ENCODE measurements at regions not wholly inside any gene's neighbourhood (a gene's known extent, or its start where the extent isn't known, plus 50 kb on each side); places are given as distances from the start of the nearest gene placed in this dataset.

DNA sequence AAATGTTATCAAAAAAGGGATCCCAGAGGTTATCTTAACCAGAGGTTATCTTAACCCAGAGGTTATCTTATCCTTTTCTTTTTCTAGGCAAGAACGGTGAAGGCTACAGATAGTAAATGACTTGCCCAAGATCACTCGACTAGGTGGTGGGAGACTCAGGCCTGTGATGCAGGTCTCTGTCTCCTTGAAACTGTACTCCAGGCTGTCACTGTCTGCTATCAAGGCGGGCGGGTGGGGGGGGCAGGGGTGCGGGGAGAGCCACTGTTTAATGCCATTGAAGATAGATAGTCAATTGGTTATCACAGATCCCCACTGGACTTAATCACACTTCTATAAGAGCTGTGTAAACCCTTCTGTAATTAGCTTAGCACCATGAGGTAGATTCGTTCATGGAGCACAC, 315.9 kb upstream of the TCF4 start:
- DNase-seq (ENCODE audit: low read depth in 1 of 2, low spot score in 2 of 2) (no peak), FAIRE-seq (no peak)
- Histone ChIP-seq H4K20me1 (replicated peaks in 1 of 2; ENCODE audit: control insufficient read depth in 1 of 2, insufficient read depth in 2 of 2, low read length in 2 of 2) (no peaks in the 10 kb centered on the region), H4K5ac (ENCODE audit: insufficient read length, low read depth, low read length) (no peak overlapping the region), H3K9ac (replicated peaks in 1 of 4; ENCODE audit: extremely low read depth in 1 of 4, low read depth in 3 of 4, low read length in 3 of 4) (no peak overlapping the region), H2AFZ (ENCODE audit: low read length) (no peak overlapping the region), H2BK20ac (ENCODE audit: low read length) (no peak overlapping the region), H3K23ac (ENCODE audit: insufficient read length) (no peak overlapping the region), H2BK5ac (ENCODE audit: low read depth, low read length) (no peak overlapping the region), H3K36me3 (ENCODE audit: control insufficient read depth in 2 of 4, insufficient read depth in 4 of 4, low read length in 3 of 4) (no peaks in the 10 kb centered on the region), H2BK120ac (replicated peaks; ENCODE audit: low read depth, low read length) (no peak overlapping the region), H2BK12ac (ENCODE audit: low read depth, low read length) (no peak overlapping the region), H3K79me1 (ENCODE audit: low read depth, low read length) (no peaks in the 10 kb centered on the region), H3K79me2 (ENCODE audit: control insufficient read depth in 1 of 2, insufficient read depth in 2 of 2, low read length in 2 of 2) (no peaks in the 10 kb centered on the region), H4K91ac (replicated peaks; ENCODE audit: insufficient read length, low read length) (no peak overlapping the region), H4K8ac (ENCODE audit: extremely low read depth, insufficient read depth, low read length) (no peak overlapping the region), H3K4ac (replicated peaks; ENCODE audit: insufficient read length, low read depth, low read length) (no peak overlapping the region), H3K27me3 (replicated peaks in 1 of 4; ENCODE audit: control insufficient read depth in 3 of 4, extremely low read depth in 1 of 4, insufficient read depth in 3 of 4, low read length in 3 of 4) (no peaks in the 10 kb centered on the region), H3K18ac (ENCODE audit: extremely low read depth, low read length) (no peak overlapping the region), H3K27ac (ENCODE audit: low read depth, low read length) (no peak overlapping the region), H3K4me3 (ENCODE audit: extremely low read depth in 1 of 4, insufficient read depth in 2 of 4, low read depth in 3 of 4, low read length in 4 of 4) (no peak overlapping the region), H2AK5ac (ENCODE audit: low read depth, low read length) (no peak overlapping the region), H3K4me1 (replicated peaks in 1 of 4; ENCODE audit: control insufficient read depth in 3 of 4, insufficient read depth in 4 of 4, low read length in 3 of 4) (peaks cover 0 to 3% (median 0%) of the 10 kb centered on the region in 4 experiments; a peak in 1 of 7 replicates), H3K23me2 (ENCODE audit: low read depth, low read length) (no peaks in the 10 kb centered on the region), H3K14ac (ENCODE audit: insufficient read length) (no peak overlapping the region), H3K4me2 (ENCODE audit: insufficient read depth in 1 of 2, low read depth in 2 of 2, low read length in 2 of 2) (no peak overlapping the region), H2BK15ac (ENCODE audit: low read length) (no peak overlapping the region), H3K9me3 (ENCODE audit: insufficient read depth in 2 of 2, low read depth in 1 of 2, low read length in 1 of 2) (no peaks in the 10 kb centered on the region), H3K56ac (replicated peaks; ENCODE audit: insufficient read length, low read depth, low read length) (no peak overlapping the region)
- CTCF ChIA-PET (ENCODE audit: partially characterized antibody): interaction anchor here (1.1 to 1.3 kb wide), 4 partner anchors 9 to 211 kb away, joined by 3 to 7 read pairs (median 4); no protein-coding TSS in a partner anchor
- no peak for TF ChIP-seq RFX5 (IDR thresholded peaks at IDR 0.05; ENCODE audit: borderline replicate concordance, low read depth, low read length)
- WGBS, 2 experiments (ENCODE audit: extremely low coverage in 1 of 2, insufficient coverage in 1 of 2, insufficient read length in 1 of 2, insufficient replicate concordance in 2 of 2, low coverage in 1 of 2, low lambda C conversion rate in 2 of 2, missing lambda C conversion rate in 1 of 2): 79% methylated on average over 6 of the region's 6 CpGs; no CpG with 5 or more reads in 1 of the 2 experiments
- POLR2A ChIA-PET (ENCODE audit: partially characterized antibody): interaction anchor here (1.0 kb wide), 1 partner anchor 11 kb away, joined by 3 read pairs; no protein-coding TSS in a partner anchor

Data from H1 (cell line).